DOHH2 (cell line): ENCODE measurements at regions not wholly inside any gene's neighbourhood (a gene's known extent, or its start where the extent isn't known, plus 50 kb on each side); places are given as distances from the start of the nearest gene placed in this dataset.

Experiments used
- H3F3A ChIP-seq: fragments of 200-600 bp; sonication (generic), shearing (Covaris generic); 2 replicates; pipeline ENCODE4 v1.6.0; 2016; ENCODE audit warnings: antibody characterized with exemption, mild to moderate bottlenecking; ENCODE audit not compliant: control insufficient read depth, insufficient read depth
- H3K27ac ChIP-seq: fragments of 200-600 bp; sonication (generic); 2 replicates; pipeline ENCODE4 v1.5.1; 2014; ENCODE audit warnings: low read depth, mild to moderate bottlenecking, low read length, moderate library complexity
- H3K27me3 ChIP-seq: fragments of 200-600 bp; sonication (generic); 2 replicates; pipeline ENCODE4 v1.6.1; 2014; ENCODE audit warnings: mild to moderate bottlenecking, low read length, mixed read lengths; ENCODE audit not compliant: control insufficient read depth
- H3K36me3 ChIP-seq: fragments of 200-600 bp; sonication (generic); 2 replicates; pipeline ENCODE4 v1.6.1; 2014; ENCODE audit warnings: mild to moderate bottlenecking, low read length, moderate library complexity, mixed read lengths; ENCODE audit not compliant: control insufficient read depth
- H3K4me1 ChIP-seq: fragments of 200-600 bp; sonication (generic); 2 replicates; pipeline ENCODE4 v1.6.1; 2014; ENCODE audit warnings: mild to moderate bottlenecking, low read length, mixed read lengths; ENCODE audit not compliant: control insufficient read depth
- H3K4me2 ChIP-seq: fragments of 200-600 bp; sonication (generic); 2 replicates; pipeline ENCODE4 v1.6.0; 2014; ENCODE audit warnings: mild to moderate bottlenecking, low read length, moderate library complexity
- H3K4me3 ChIP-seq: fragments of 200-600 bp; sonication (generic); 2 replicates; pipeline ENCODE4 v1.5.1; 2014; ENCODE audit warnings: mild to moderate bottlenecking, low read length, mixed read lengths
- H3K79me2 ChIP-seq: fragments of 200-600 bp; sonication (generic); 2 replicates; pipeline ENCODE4 v1.6.1; 2014; ENCODE audit warnings: mild to moderate bottlenecking, low read length, mixed read lengths; ENCODE audit not compliant: control insufficient read depth
- H3K9me2 ChIP-seq: fragments of 200-600 bp; sonication (generic); replicated peaks from 2 replicates; pipeline ENCODE4 v1.6.1; 2014; ENCODE audit warnings: mild to moderate bottlenecking, low read length, mixed read lengths; ENCODE audit not compliant: control insufficient read depth
- H3K9me3 ChIP-seq: fragments of 200-600 bp; sonication (generic); 2 replicates; pipeline ENCODE4 v1.6.1; 2014; ENCODE audit warnings: antibody characterized with exemption, low read length, mixed read lengths; ENCODE audit not compliant: control insufficient read depth, insufficient read depth
- H4K20me1 ChIP-seq: fragments of 200-600 bp; sonication (generic); 2 replicates; pipeline ENCODE4 v1.6.0; 2014; ENCODE audit warnings: low read depth, mild to moderate bottlenecking, antibody characterized with exemption, low read length, moderate library complexity; ENCODE audit not compliant: control insufficient read depth, insufficient read depth
- EZH2phosphoT487 ChIP-seq: fragments of 200-600 bp; sonication (generic); IDR thresholded peaks from 2 replicates; pipeline ENCODE4 v1.6.1; 2017; ENCODE audit warnings: borderline replicate concordance, mild to moderate bottlenecking, antibody characterized with exemption, low read length, moderate library complexity, mixed read lengths
- TF ChIP-seq, protein P1 (sequence below): fragments of 200-600 bp; sonication (generic); IDR thresholded peaks from one replicate; pipeline ENCODE4 v1.5.1; 2014; ENCODE audit warnings: antibody characterized with exemption, mild to moderate bottlenecking, low read depth, low read length; ENCODE audit not compliant: poor library complexity, severe bottlenecking

DNA sequence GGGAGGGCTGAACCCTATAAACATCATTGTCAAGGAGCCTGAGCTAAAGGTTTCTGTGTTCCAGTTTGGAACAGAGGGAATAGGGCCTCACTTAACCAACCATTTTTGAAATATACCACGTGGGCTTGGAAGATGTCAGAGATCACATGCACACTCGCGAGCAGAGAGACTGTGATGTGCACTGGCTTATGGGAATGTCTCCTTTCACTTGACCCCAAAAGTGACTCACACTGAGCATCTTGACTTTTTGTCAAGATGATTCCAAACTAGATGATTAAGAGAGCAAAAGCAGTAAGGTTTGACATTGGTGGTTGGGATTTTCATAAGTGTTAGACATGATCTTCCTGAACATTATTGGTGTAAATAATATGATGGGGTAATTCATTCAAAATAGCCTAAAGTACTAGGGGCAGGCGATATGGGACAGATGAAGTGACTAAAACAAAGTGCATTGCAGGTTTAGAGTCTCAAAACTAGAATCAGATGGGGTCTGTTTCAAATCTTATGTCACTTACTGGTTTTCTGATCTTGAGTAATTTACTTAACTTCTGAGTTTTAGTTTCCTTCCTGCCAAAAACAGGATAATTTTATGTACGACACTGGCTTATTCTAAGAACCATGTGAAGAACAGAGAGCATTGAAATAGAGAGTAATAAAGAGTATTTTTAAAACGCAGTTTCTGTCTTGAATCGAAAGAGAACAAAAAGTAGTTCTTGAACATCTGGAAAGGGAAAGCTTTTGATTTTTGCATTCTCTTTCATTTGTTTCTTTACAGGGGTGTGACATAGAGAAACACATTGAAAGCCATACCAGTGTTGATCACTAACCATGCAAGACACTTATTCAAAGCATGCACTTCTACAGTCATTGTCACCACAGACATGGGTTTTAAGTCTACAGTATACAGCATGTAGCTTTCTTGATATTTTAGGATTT is 383.0 kb downstream of the DIRAS2 start:
- H3F3A ChIP-seq, result no peaks in the 10 kb centered on the region
- H3K4me2 ChIP-seq, result no peak overlapping the region
- no peaks in the 10 kb centered on the region for H3K4me1 ChIP-seq
- no peaks in the 10 kb centered on the region for H4K20me1 ChIP-seq
- H3K9me2 ChIP-seq, result no peaks in the 10 kb centered on the region
- no peaks in the 10 kb centered on the region for H3K36me3 ChIP-seq
- no peaks in the 10 kb centered on the region for H3K27me3 ChIP-seq
- H3K4me3 ChIP-seq, result no peak overlapping the region
- H3K79me2 ChIP-seq, result no peaks in the 10 kb centered on the region
- no peak overlapping the region for H3K27ac ChIP-seq
- no peaks in the 10 kb centered on the region for H3K9me3 ChIP-seq
- TF ChIP-seq, protein P1, sequence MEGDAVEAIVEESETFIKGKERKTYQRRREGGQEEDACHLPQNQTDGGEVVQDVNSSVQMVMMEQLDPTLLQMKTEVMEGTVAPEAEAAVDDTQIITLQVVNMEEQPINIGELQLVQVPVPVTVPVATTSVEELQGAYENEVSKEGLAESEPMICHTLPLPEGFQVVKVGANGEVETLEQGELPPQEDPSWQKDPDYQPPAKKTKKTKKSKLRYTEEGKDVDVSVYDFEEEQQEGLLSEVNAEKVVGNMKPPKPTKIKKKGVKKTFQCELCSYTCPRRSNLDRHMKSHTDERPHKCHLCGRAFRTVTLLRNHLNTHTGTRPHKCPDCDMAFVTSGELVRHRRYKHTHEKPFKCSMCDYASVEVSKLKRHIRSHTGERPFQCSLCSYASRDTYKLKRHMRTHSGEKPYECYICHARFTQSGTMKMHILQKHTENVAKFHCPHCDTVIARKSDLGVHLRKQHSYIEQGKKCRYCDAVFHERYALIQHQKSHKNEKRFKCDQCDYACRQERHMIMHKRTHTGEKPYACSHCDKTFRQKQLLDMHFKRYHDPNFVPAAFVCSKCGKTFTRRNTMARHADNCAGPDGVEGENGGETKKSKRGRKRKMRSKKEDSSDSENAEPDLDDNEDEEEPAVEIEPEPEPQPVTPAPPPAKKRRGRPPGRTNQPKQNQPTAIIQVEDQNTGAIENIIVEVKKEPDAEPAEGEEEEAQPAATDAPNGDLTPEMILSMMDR, result no peak
- no peak for TF ChIP-seq EZH2phosphoT487

DNA sequence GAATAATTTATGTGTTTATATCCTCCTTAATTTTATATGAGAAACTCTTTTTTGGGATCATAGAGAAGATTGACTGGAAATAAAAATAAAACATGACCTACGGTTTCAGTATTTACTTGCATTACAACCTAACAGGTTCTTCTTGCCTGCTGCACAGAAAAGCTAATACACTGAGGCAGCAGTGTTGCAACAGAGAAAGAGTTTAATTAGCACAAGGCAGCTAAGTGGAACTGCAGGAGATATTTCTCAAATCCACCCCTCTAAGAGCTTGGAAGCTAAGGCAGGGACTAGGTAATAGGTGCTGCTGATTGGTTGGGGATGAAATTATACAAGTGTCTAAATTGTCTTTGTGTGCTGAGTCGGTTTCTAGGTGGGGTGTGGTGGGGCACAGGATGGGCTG is 380.9 kb downstream of the DIRAS2 start:
- no peak overlapping the region for H3K4me3 ChIP-seq
- no peak overlapping the region for H3K27ac ChIP-seq
- no peaks in the 10 kb centered on the region for H3K9me3 ChIP-seq
- H4K20me1 ChIP-seq, result no peaks in the 10 kb centered on the region
- H3F3A ChIP-seq, result no peaks in the 10 kb centered on the region
- no peaks in the 10 kb centered on the region for H3K9me2 ChIP-seq
- no peak for TF ChIP-seq EZH2phosphoT487
- TF ChIP-seq, protein P1, result no peak
- H3K4me1 ChIP-seq, result no peaks in the 10 kb centered on the region
- H3K27me3 ChIP-seq, result peaks cover 4% of the 10 kb centered on the region; the same call in 1 of the 2 replicates
- no peaks in the 10 kb centered on the region for H3K79me2 ChIP-seq
- H3K36me3 ChIP-seq, result no peaks in the 10 kb centered on the region
- H3K4me2 ChIP-seq, result no peak overlapping the region

DNA sequence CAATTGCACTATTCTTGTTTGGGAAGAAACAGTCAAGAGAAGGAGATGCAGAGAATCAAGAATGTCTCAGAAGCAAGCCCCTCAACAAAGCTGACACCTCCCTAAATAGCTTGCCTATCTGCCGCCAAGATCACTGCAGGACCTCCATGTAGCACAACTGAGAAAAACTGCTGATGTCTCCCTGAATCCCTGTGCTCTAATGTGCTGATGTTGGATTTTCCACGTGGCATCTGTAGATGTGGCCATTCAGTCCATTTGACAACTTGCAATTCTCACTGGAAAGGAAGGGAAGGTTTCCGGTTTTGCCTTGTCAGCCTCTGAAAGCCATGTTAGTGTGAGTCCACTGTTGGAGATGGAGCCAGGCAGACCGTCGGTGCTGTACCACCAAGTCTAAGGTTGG is 374.0 kb downstream of the DIRAS2 start:
- H3F3A ChIP-seq, result no peaks in the 10 kb centered on the region
- no peaks in the 10 kb centered on the region for H3K9me2 ChIP-seq
- H3K4me2 ChIP-seq, result no peak overlapping the region
- H3K4me1 ChIP-seq, result no peaks in the 10 kb centered on the region
- no peak for TF ChIP-seq EZH2phosphoT487
- TF ChIP-seq, protein P1, result no peak
- H4K20me1 ChIP-seq, result no peaks in the 10 kb centered on the region
- peaks cover 4% of the 10 kb centered on the region; the same call in 1 of the 2 replicates for H3K27me3 ChIP-seq
- no peaks in the 10 kb centered on the region for H3K79me2 ChIP-seq
- no peak overlapping the region for H3K4me3 ChIP-seq
- H3K9me3 ChIP-seq, result no peaks in the 10 kb centered on the region
- H3K36me3 ChIP-seq, result no peaks in the 10 kb centered on the region
- no peak overlapping the region for H3K27ac ChIP-seq
